Thyroid gland (tissue), 4 donors: ENCODE measurements at regions not wholly inside any gene's neighbourhood (a gene's known extent, or its start where the extent isn't known, plus 50 kb on each side); places are given as distances from the start of the nearest gene placed in this dataset.

ENCODE experiments used
- CTCF ChIP-seq, 6 experiments: fragments of 200-600 bp in 3 of 6; fragments of 450-650 bp in 3 of 6; sonication (generic) in 3 of 6; IDR thresholded peaks; one replicate each; pipeline ENCODE4 v1.5.1; 2016 to 2019; ENCODE audit warnings: antibody characterized with exemption in 6 of 6, mild to moderate bottlenecking in 2 of 6, inconsistent platforms in 1 of 6, moderate library complexity in 1 of 6
- POLR2A ChIP-seq, 2 donors: fragments of 450-650 bp; IDR thresholded peaks; one replicate each; pipeline ENCODE4 v1.6.1; 2017; ENCODE audit warnings: antibody characterized with exemption in 2 of 2, mild to moderate bottlenecking in 2 of 2, moderate library complexity in 1 of 2

- TF ChIP-seq CTCF (IDR thresholded peaks at IDR 0.05) (no peak), POLR2A (IDR thresholded peaks at IDR 0.05) (no peak)
Measured at GRCh38 chr10:44300666-44301649, 83.9 kb downstream of the CXCL12 start.
